Eye (tissue), 1 donor: ENCODE measurements at regions not wholly inside any gene's neighbourhood (a gene's known extent, or its start where the extent isn't known, plus 50 kb on each side); places are given as distances from the start of the nearest gene placed in this dataset.

ENCODE experiments used
- DNase-seq: peaks from one replicate; pipeline ENCODE4 v3.0.0-alpha.2; 2015

- DNase-seq: peak; percentile 44
Observed at GRCh38 chr15:39095218-39095879, 485.5 kb upstream of the THBS1 start.

- no peak for DNase-seq
Observed at GRCh38 chr15:39096608-39097205, 484.2 kb upstream of the THBS1 start.

DNA sequence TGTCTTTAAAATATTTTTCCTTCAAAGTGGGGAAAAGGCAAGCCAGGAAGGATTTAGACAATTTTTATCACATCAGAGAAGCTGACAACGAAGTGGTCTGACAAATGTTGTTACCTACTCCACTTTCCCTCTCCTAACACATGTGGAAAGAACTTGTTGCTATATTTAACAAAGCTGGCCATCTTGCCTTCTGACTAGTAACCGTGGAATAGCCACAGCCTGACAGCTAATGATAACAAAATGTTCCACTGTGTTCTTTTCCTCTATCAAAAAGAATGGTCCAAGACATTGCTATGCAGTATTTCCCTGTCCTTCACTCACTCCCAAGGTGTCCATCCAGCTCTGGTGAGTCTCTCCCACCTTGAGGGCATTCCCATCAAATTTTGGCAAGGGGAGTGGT lies 481.4 kb upstream of the THBS1 start:
- DNase-seq: no peak

- no peak for DNase-seq
Observed at GRCh38 chr15:39100106-39100660, 480.7 kb upstream of the THBS1 start.

GRCh38 chr15:39102431-39102830 lies 478.4 kb upstream of the THBS1 start:
- DNase-seq: no peak

GRCh38 chr15:39106950-39107349 lies 473.9 kb upstream of the THBS1 start:
- DNase-seq: peak; percentile 51

GRCh38 chr15:39108021-39108420 lies 472.9 kb upstream of the THBS1 start:
- no peak for DNase-seq

GRCh38 chr15:39110336-39110735 lies 470.5 kb upstream of the THBS1 start:
- DNase-seq: no peak

DNA sequence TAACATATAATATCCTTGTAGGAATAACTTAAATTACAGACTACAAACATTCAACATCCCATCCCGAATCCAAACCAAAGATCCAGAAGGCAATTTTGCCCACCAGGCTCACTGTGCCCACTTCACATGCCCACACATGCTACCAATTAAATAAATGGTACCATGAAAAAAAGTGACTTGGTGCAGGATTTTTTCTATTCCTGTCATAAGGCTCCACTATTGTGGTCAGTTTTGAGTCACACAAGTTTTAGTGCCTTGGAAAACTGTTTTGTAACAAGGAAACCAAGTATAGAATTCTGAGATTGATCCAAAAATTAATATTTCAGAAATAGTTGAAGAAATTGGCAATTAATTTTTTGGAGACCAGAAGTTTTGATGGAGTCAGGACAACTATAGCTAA lies 470.1 kb upstream of the THBS1 start:
- DNase-seq: no peak

DNA sequence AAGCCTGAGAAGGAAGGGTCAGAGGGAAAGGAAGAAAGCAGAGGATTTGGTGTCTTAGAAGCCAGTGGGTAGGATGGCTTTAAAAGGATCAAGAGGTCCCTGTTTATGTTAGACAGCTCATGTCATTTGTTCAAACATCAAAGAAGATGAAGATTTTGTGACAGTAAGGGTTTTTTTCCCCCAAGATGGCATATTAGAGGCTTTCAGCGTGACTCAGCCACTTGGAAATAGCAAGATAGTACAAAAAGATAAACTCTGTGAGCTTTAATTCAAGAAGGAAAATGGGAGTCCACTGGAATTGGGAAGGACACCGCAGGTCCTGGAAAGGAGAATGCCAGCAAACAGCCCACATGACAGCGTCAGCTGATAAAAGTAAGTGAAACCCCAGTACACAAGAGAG lies 467.1 kb upstream of the THBS1 start:
- no peak for DNase-seq

- DNase-seq: no peak
Observed at GRCh38 chr15:39114690-39115378, 466.0 kb upstream of the THBS1 start.

DNA sequence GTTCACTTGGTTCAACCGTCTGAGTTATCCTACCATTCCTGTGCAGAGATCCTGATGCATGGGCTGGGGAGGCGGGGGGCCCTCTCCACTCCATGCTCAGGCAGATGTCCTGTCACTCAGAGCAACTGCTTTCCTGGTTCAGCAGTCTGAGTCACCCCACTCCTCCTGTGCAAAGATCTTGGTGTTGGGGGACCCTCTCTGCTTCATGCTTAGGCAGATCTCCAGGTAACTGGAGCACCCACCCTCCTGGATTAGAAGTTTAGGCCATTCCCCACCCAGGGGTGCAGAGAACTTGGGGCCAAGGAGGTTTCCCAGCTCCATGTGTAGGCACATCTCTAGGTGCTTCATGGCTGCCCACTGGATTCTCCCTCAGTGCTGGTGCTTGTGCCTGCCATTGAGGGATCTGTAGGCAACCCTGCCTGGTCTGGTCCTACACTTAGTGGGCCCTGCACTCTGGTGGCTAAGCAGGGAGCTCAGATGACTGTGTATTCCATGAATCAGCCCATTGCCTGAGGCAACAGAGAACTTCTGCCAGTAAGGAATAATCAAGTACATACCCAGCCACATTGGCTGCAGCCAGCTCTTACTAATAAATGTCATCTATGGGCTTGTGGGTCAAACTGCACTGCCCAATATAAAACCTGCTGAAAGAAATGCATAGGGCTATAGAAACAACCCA lies 465.4 kb upstream of the THBS1 start:
- DNase-seq: no peak

GRCh38 chr15:39118510-39118909 lies 462.4 kb upstream of the THBS1 start:
- DNase-seq: no peak

DNA sequence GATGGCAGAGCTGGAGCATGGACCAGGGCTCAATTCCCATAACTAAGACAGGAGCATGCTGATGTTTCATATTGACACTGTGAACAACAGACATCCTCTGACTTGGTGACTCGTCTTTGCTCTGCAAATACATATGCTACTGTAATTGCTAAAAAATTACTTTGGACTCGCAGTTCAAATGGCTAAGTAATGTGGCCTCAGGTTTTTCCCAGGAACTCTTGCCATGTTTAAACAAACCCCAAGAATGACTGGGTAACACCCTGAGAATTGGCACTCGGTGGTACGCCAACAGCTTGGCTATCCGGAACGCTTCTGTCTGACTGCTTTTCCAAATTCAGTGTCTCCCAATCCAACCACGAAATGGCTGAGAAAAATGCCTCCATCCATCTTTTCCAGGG lies 456.7 kb upstream of the THBS1 start:
- DNase-seq: no peak

- peak; percentile 43 for DNase-seq
Observed at GRCh38 chr15:39124553-39125171, 456.2 kb upstream of the THBS1 start.

- DNase-seq: no peak
Observed at GRCh38 chr15:39125226-39125625, 455.7 kb upstream of the THBS1 start.

- DNase-seq: peak; percentile 48
Observed at GRCh38 chr15:39125904-39126303, 455.0 kb upstream of the THBS1 start.

DNA sequence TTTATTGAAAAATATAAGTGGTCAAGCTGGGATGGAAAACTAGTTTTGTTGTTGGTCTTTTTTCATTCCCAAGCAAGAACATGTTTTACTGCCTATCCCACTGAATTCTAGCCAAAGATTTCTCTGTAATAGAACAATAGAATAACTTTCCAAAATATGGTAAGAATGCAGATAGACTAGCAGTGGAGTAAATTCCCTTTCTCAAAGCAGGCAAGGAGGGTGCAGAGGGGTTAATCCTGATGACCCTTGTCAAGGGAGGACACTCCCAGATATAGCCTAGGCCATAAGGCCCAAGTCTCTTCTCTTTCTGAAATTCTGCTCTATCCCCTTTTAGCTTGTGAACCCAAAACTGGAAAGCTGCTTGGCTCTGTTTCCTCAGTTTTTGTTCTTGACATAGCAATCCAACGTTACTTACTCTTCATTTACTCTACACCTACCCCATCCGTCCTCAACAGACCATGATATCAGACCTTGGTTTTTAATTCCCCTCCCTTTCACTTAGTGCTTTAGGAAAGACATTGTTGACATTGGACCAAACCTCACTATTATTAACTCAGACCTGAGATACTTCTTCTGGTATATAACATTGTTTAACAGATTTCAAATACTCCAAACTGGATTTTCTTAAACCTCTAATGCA lies 453.6 kb upstream of the THBS1 start:
- DNase-seq: peak; percentile 20

- peak; percentile 28 for DNase-seq
Observed at GRCh38 chr15:39127925-39128617, 452.8 kb upstream of the THBS1 start.

DNA sequence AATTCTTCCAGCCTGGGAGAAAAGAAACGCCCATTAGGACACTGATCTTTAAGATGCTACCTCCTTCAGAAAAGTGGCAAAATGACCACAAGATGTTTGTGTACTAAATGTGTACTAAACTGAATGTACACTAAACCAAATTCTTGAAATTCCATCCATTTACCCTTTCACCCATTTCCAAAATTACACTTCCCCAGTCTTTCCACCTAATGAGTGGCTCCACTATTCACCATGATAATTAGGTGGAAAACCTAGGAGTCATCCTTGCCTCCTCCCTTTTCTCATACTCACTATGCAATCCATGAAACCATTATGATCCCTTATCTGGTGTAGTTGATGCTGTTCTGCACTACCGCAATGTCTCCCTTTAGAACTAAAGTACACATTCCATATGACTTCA lies 452.1 kb upstream of the THBS1 start:
- no peak for DNase-seq

GRCh38 chr15:39130556-39131379 lies 450.1 kb upstream of the THBS1 start:
- DNase-seq: no peak
